Fibroblast of mammary gland (primary cell): ENCODE measurements at regions not wholly inside any gene's neighbourhood (a gene's known extent, or its start where the extent isn't known, plus 50 kb on each side); places are given as distances from the start of the nearest gene placed in this dataset.
"Not testable (repeated sequence)": the region's sequence is repeated elsewhere in the genome, so short reads cannot be mapped to it uniquely, and the experiment has no call there.

ENCODE experiments used
- DNase-seq: peaks from one replicate; pipeline ENCODE4 v3.0.0-alpha.2; 2010; ENCODE audit warnings: low read depth
- H3K4me3 ChIP-seq: 2 replicates; pipeline ENCODE4 v1.5.1; 2011; ENCODE audit warnings: low read depth, mild to moderate bottlenecking, low read length, moderate library complexity; ENCODE audit not compliant: control insufficient read depth
- CTCF ChIP-seq: conservative IDR thresholded peaks from 2 replicates; pipeline ENCODE4 v1.5.1; 2011; ENCODE audit warnings: low read depth, low read length, inconsistent platforms; ENCODE audit not compliant: control insufficient read depth, insufficient read depth

- no peak overlapping the region for H3K4me3 ChIP-seq
- no peak for DNase-seq
- no peak for TF ChIP-seq CTCF
These were observed 440.6 kb upstream of the DYNLRB2 start for GRCh38 chr16:80100186-80100585.

GRCh38 chr16:80097098-80097497, 443.7 kb upstream of the DYNLRB2 start:
- no peak for TF ChIP-seq CTCF
- no peak for DNase-seq
- no peak overlapping the region for H3K4me3 ChIP-seq

GRCh38 chr16:80092681-80093080, 448.1 kb upstream of the DYNLRB2 start:
- TF ChIP-seq CTCF, result no peak
- no peak overlapping the region for H3K4me3 ChIP-seq
- DNase-seq, result no peak

GRCh38 chr16:80091453-80091852, 449.3 kb upstream of the DYNLRB2 start:
- H3K4me3 ChIP-seq, DNase-seq: not testable (repeated sequence)

- no peak overlapping the region for H3K4me3 ChIP-seq
- TF ChIP-seq CTCF, result no peak
- no peak for DNase-seq
These were observed 455.2 kb upstream of the DYNLRB2 start for GRCh38 chr16:80085606-80086005.

- no peak overlapping the region for H3K4me3 ChIP-seq
- peak; percentile 26 for DNase-seq
- peak; percentile 37 for TF ChIP-seq CTCF
These were observed 456.2 kb upstream of the DYNLRB2 start for GRCh38 chr16:80084614-80085013.

GRCh38 chr16:80084163-80084562, 456.6 kb upstream of the DYNLRB2 start:
- no peak for TF ChIP-seq CTCF
- no peak overlapping the region for H3K4me3 ChIP-seq

More at GRCh38 chr16:80084163-80084562, 456.6 kb upstream of the DYNLRB2 start:
- DNase-seq, result no peak
